Erythroblast (primary cell): ENCODE measurements at regions not wholly inside any gene's neighbourhood (a gene's known extent, or its start where the extent isn't known, plus 50 kb on each side); places are given as distances from the start of the nearest gene placed in this dataset.
A peak's percentile ranks its signal among the peaks of the same experiment; 100 is the strongest.

Source experiments
- DNase-seq, 2 experiments: peaks; one replicate each; lab custom pipeline; 2025; lab: John Stamatoyannopoulos, UW
- GATA1 ChIP-seq: IDR thresholded peaks from 2 replicates; pipeline ENCODE4 v1.6.1; 2011; ENCODE audit warnings: low read depth, mild to moderate bottlenecking, control low read depth, low read length, moderate library complexity
- POLR2A ChIP-seq: IDR thresholded peaks from 2 replicates; pipeline ENCODE4 v1.6.1; 2011; ENCODE audit warnings: mild to moderate bottlenecking, low read length

DNA sequence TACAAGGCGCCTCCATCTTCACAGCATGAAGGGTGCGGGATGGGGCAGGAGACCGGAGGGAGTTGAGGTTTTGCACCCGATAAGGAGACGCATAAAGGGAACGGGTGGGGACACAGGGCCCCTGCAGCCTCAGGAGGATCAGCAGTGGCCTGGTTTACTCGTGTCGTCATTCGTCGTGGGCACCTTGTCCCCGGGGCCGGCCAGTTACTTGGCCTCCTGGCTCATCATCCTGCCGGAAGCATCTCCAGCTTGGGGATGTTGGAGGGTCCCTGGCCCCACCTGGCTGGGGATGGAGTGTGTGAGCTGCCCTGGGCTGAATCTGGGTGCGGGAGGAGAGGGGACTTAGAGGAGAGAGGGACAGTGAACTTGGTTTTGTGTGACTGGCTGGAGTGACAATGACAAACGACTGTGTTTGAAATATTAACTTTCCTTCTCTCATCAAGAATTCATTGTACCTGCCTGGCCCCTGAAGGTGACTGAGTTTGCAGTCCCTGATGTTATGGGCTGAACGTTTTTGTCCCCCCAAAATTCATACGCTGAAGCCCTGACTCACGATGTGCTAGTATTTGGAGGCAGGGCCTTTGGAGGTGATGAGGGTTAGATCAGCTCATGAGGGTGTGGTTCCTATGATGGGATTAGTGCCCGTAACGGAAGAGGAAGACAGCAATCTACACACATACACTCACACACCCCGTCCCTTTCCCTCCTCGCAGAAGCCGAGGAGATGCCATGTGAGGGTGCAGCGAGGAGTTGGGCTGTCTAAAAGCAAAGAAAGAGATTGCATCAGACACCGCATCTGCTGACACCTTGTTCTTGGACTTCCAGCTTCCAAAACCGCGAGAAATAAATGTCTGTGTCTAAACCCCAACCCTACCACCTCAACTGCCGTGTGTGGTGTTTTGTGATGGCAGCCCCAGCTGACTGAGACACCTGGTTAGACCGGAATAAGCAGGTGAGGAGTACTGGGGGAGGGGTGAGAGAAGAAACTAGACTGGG, 65.0 kb upstream of the MAP3K4 start:
- no peak for DNase-seq
- TF ChIP-seq GATA1 (no peak), POLR2A (no peak)

DNA sequence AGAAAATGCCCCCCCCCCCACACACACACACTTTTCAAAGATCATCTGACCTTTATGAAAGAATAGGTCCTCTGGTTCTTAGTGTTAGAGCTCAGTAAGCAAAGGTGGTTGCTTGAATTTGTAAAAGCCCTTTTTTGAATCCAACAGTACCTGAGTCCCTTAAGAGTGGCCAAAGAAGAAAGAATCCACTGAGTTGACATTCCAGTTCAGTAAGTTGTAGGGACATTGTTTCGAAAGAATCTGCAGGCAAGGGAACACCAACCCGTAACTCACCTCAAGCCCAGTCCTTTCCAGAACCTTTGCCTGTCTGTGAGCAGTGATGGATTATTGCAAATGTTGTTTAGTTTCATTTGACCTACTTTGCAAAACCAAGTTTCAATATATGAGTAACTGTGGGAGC, 64.2 kb upstream of the MAP3K4 start:
- DNase-seq: no peak
- TF ChIP-seq GATA1 (no peak), POLR2A (no peak)

DNA sequence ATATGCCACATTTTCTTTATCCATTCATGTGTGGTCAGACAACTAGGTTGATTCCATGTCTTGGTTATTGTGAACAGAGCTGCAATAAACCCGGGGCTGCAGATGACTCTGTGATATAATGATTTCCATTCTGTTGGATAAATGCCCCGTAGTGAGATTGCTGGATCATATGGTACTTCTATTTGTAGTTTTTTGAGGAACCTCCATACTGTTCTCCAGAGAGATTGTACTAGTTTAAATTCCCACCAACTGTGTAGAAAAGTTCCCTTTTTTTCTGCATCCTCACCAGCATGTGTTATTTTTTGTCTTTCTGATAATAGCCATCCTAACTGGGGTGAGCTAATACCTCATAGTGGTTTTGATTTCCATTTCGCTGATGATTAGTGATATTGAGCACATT, 62.2 kb upstream of the MAP3K4 start:
- no peak for DNase-seq
- TF ChIP-seq GATA1 (no peak), POLR2A (no peak)

DNA sequence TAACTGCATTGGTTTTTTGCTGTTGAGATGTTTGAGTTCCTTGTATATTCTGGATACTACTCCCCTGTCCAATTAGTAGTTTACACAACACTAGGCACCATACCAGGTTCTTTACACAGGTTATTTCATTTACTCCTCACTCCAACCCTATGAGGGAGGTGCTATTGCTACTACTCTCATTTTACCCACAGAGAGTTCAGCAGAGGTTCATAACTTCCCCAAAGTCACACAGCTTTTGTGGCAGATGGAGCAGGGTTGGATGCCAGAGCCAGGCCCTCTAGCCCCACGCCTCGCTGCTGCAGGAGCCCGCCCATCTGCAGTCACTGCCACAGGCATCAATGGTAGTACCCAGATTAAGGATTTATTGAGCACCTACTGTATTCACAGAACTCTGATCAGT, 61.7 kb upstream of the MAP3K4 start:
- TF ChIP-seq POLR2A (no peak), GATA1 (no peak)
- DNase-seq: no peak

DNA sequence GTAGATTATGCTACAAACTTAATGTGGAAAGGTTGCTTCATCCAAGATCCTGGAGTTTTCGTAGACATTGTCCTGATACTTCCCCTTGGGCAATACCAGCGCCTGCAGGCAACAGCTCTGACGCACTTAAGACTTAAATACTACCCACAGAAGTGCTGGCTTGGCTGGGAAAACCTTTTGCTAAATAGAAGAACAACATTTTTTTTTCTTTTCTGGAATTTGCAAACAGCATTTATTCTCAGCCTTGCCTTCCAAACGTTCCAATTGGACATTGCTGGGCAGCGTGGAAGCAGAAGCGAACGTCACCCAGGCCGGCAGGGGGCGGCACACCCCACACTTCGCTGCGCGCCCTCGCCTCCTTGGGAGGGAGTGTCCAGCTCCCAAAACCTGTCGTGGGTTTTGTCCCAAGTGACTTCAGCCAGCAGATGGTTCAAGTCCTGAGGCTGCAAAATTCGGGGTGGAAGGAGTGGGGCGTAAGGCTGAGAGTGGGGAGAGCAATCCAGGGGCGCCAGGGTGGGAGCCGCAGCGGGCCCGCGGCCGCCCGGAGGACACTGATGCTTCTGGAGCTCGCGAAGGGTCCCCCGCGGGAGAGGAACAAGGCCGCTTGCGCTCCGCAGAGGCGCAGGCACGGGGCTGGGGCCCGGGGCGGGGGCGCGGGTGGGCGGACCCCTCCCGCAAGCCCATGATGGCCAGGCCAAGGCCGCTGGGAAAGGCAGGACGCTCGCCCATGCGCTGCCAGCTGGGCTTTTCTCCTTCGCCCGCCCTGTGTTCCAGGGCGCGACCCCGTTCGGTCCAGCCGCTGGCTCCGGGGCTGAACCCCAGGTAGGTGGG, 60.8 kb upstream of the MAP3K4 start:
- peak; percentile 61 to 74 for DNase-seq
- no peak for TF ChIP-seq POLR2A
- TF ChIP-seq GATA1: no peak

DNA sequence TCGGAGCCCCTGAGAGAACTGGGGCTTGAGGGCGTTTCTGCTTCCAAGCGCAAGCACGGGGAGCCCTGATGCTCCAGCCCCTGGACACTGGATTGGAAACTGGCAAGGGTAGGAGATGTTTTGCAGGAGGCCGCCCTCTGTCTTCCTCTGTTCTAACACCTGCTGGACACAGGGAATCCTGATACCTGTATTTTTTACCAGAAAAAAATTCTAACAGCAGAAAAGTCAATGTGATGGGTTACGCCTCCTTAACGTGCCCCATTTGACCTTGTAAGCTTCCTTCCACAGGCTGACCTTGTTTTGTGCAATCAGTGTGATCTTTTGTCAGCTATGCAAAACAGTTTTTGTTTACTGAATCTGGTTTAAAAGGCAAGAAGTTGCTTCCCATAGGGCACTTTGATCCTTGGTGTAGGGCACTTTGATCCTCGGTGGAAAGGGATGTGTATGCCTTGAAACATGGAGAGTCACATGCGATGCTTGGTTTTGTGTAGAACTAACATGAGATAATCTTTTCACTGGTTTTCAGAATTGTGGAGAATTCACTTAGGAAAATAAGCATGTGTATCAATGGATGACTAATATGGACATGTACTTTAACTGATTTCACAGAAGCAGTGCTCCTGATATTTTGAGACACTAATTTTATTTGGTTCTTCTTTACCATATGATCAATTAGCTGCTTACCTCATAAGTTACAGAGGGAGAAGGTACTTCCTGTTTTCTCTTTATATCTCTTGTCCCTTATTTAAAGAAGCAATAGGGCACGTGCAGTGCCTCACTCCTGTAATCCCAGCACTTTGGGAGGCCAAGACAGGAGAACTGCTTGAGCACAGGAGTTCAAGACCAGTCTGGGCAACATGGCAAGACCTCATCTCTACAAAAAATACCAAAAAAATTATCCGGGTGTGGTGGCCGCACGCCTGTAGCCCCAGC, 59.9 kb upstream of the MAP3K4 start:
- no peak for DNase-seq
- TF ChIP-seq GATA1 (no peak), POLR2A (no peak)

DNA sequence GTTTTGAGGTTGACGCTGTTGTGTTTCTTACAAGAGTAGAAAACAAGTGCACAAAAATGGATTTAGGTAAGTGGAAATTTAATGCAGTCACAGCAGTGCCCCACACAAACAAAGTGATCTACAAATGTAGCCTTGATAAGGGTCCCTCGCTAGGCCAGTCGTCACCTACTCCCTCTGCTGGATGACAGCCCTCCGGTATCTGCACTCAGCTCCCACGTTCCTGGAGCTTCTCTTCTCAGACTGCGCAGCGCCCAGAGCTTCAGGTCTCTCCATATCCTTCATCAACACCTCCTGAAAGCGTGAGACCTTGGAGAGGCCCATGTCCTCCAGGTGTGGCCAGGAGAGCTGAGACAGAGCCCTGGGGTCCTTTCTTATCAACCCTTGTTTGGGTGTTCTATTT, 58.3 kb upstream of the MAP3K4 start:
- no peak for DNase-seq
- TF ChIP-seq GATA1 (no peak), POLR2A (no peak)

DNA sequence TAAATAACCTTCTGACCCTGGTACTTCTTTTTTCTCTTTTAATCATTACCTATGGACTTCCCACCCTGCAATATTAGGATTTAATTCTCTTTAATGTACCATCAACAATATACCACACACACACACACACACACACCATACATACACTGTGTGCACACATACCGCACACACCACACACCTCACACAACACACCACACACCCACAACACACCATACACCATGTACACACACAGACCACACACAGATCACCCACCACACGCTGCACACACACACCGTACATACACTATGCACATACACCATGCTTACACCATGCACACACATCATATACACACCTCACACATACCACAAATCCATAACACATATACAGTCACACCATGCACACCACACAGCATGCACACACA, 57.4 kb upstream of the MAP3K4 start:
- no peak for DNase-seq
- TF ChIP-seq GATA1 (no peak), POLR2A (no peak)

DNA sequence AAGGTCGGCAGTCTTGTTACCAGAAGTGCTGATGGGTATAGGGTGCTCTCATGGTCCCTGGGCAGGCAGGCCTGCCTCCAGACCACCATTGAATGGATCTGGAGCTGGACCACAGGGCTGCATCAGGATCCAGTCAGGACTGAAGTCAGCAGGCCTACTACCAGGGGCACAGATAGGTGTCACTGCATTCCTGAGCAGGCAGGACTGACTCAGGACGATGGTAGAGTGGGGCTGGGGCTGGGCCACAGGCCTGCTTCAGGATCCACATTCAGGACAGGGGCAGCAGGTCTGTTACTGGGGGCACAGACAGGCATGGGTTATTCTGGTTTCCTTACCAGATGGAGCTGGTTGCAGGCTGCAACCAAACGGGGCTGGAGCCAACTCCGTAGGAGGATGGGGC, 51.4 kb upstream of the MAP3K4 start:
- DNase-seq: no peak
- TF ChIP-seq GATA1 (no peak), POLR2A (no peak)
